ENCODE measurements at regions not wholly inside any gene's neighbourhood (a gene's known extent, or its start where the extent isn't known, plus 50 kb on each side); places are given as distances from the start of the nearest gene placed in this dataset.

DNA sequence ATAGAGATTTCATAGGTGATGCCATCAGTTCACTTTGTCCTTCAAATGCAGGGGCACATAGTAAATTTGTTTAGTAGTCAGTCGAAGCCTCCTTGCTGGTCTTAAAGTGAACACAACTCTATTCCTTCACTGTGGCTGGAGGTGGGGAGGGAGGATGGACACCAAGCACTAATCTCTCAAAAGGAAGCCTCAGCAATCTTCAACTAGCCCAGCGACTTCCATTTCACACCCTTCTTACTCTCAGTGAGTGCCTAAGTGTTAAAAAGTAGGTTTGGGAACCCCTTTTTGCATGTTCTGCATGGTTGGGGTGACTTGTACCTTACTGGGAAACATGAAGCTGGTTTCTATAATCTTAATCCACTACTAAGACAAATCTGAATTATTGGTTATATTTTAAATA is 96.0 kb upstream of the GUCY1A1 start:
- TF ChIP-seq NRF1 (conservative IDR thresholded peaks at IDR 0.05 in 1 of 2, IDR thresholded peaks at IDR 0.05 in 1 of 2) (no peak), IRF1 (CRISPR knock-in tag; IDR thresholded peaks at IDR 0.05; ENCODE audit: borderline replicate concordance) (no peak), TAF1 (IDR thresholded peaks at IDR 0.05; ENCODE audit: control insufficient read depth, extremely low read depth, insufficient read depth, low read length, severe bottlenecking) (no peak), MYC (IDR thresholded peaks at IDR 0.05; ENCODE audit: low read depth, low read length) (no peak), MYC (CRISPR knock-in tag; IDR thresholded peaks at IDR 0.05; ENCODE audit: borderline replicate concordance, low read depth) (no peak), SP2 (IDR thresholded peaks at IDR 0.05; ENCODE audit: extremely low read depth, low read depth, low read length, poor library complexity, severe bottlenecking) (no peak), SMC3 (conservative IDR thresholded peaks at IDR 0.05; ENCODE audit: insufficient read depth, low read depth, low read length) (no peak), CREB3 (tag; conservative IDR thresholded peaks at IDR 0.05; ENCODE audit: low read depth) (no peak), CTCF (IDR thresholded peaks at IDR 0.05 in 2 of 3, conservative IDR thresholded peaks at IDR 0.05 in 1 of 3; ENCODE audit: insufficient read depth in 2 of 3, low read depth in 1 of 3, low read length in 3 of 3) (no peak), RCOR1 (IDR thresholded peaks at IDR 0.05; ENCODE audit: borderline replicate concordance in 1 of 2, low read depth in 2 of 2, low read length in 2 of 2) (no peak), SNIP1 (IDR thresholded peaks at IDR 0.05; ENCODE audit: low read depth) (no peak)

All from K562 (cell line).